ENCODE measurements at regions not wholly inside any gene's neighbourhood (a gene's known extent, or its start where the extent isn't known, plus 50 kb on each side); places are given as distances from the start of the nearest gene placed in this dataset.

- no peak overlapping the region for H3K4me2 ChIP-seq (ENCODE audit: low read length)
- H3K14ac ChIP-seq (ENCODE audit: low read length): no peak overlapping the region
- no peak overlapping the region for H3K23ac ChIP-seq (ENCODE audit: low read length)
- H3K4ac ChIP-seq (ENCODE audit: low read depth, low read length): no peak overlapping the region
- no peaks in the 10 kb centered on the region for H3K79me2 ChIP-seq (ENCODE audit: control insufficient read depth, insufficient read depth, low read length, poor library complexity)
- H2BK12ac ChIP-seq (ENCODE audit: low read length): no peak overlapping the region
- H4K91ac ChIP-seq (ENCODE audit: low read depth, low read length): no peak overlapping the region
- no CpG with 5 or more reads among the region's 5 CpGs for WGBS (ENCODE audit: extremely low coverage, insufficient coverage, insufficient read length)
- no peaks in the 10 kb centered on the region for H3K4me1 ChIP-seq (ENCODE audit: control insufficient read depth in 1 of 2, insufficient read depth in 2 of 2, low read length in 2 of 2)
- H3K27me3 ChIP-seq (ENCODE audit: insufficient read depth, low read length): no peaks in the 10 kb centered on the region
- no peak overlapping the region for H3K18ac ChIP-seq (ENCODE audit: low read length)
- H3K36me3 ChIP-seq (ENCODE audit: control insufficient read depth in 1 of 2, insufficient read depth in 2 of 2, low read length in 2 of 2): no peaks in the 10 kb centered on the region
- H3K4me3 ChIP-seq (ENCODE audit: low read depth, low read length): no peak overlapping the region
- no peak overlapping the region for H3K9ac ChIP-seq (ENCODE audit: low read length)
- H2BK120ac ChIP-seq (ENCODE audit: insufficient read depth, low read length, poor library complexity): no peak overlapping the region
- H3K79me1 ChIP-seq (ENCODE audit: low read length): no peaks in the 10 kb centered on the region
- H4K12ac ChIP-seq (ENCODE audit: low read depth, low read length): no peak overlapping the region
- H3K9me3 ChIP-seq (ENCODE audit: insufficient read depth, low read depth, low read length): no peaks in the 10 kb centered on the region
- H2AFZ ChIP-seq (ENCODE audit: insufficient read depth, low read length, poor library complexity): no peak overlapping the region
- no peak overlapping the region for H2AK5ac ChIP-seq (ENCODE audit: low read length)
- H2BK5ac ChIP-seq (ENCODE audit: low read depth, low read length, poor library complexity): no peak overlapping the region
- DNase-seq: no peak
- H4K8ac ChIP-seq (ENCODE audit: low read depth, low read length): no peak overlapping the region
- no peak overlapping the region for H3K27ac ChIP-seq (ENCODE audit: low read depth, low read length)
Measured at GRCh38 chr15:95146481-95146880, 915.1 kb downstream of the MCTP2 start.

DNA sequence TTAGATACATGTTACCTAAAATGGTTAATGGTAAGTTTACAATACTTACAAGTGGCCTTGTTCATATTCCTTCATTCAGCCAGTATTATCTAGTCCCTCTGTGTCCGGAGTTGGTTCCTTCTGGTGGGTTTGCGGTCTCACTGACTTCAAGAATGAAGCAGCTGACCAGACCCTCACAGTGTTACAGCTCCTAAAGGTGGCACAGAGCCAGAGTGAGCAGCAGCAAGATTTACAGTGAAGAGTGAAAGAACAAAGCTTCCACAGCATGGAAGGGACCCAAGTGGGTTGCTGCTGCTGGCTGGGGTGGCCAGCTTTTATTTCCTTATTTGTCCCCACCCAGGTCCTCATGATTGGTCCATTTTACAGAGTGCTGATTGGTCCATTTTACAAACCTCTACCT is 916.8 kb downstream of the MCTP2 start:
- H3K4ac ChIP-seq (ENCODE audit: low read depth, low read length): no peak overlapping the region
- no CpG with 5 or more reads among the region's 2 CpGs for WGBS (ENCODE audit: extremely low coverage, insufficient coverage, insufficient read length)

DNA sequence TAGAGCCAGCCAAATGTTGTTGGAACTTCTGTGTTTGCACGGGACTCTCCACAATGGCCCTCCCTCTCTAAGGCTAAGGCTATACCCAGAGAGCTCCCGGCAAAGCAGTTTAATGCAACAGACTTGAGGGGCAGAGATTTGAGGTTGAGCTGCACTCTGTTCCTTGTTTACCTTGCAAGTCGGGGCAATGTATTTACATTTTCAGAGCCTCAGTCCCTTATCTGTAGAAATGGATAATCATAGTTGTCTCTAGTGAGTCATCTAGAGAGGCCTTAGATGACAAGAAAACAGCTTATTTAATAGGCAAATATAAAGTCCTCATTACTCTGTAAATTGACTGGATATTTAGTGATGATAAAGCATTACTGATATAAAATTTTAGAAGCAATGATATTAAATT is 917.7 kb downstream of the MCTP2 start:
- H2BK5ac ChIP-seq (ENCODE audit: low read depth, low read length, poor library complexity): no peak overlapping the region
- H3K4me1 ChIP-seq (ENCODE audit: control insufficient read depth in 1 of 2, insufficient read depth in 2 of 2, low read length in 2 of 2): no peaks in the 10 kb centered on the region
- H3K4me2 ChIP-seq (ENCODE audit: low read length): no peak overlapping the region
- no peak overlapping the region for H3K9ac ChIP-seq (ENCODE audit: low read length)
- H3K23ac ChIP-seq (ENCODE audit: low read length): no peak overlapping the region
- no peak overlapping the region for H3K4me3 ChIP-seq (ENCODE audit: low read depth, low read length)
- no peaks in the 10 kb centered on the region for H3K9me3 ChIP-seq (ENCODE audit: insufficient read depth, low read depth, low read length)
- no peak for DNase-seq
- H3K27ac ChIP-seq (ENCODE audit: low read depth, low read length): no peak overlapping the region
- no peak overlapping the region for H3K4ac ChIP-seq (ENCODE audit: low read depth, low read length)
- H3K27me3 ChIP-seq (ENCODE audit: insufficient read depth, low read length): no peaks in the 10 kb centered on the region
- no peak overlapping the region for H4K8ac ChIP-seq (ENCODE audit: low read depth, low read length)
- no peaks in the 10 kb centered on the region for H3K36me3 ChIP-seq (ENCODE audit: control insufficient read depth in 1 of 2, insufficient read depth in 2 of 2, low read length in 2 of 2)
- no peak overlapping the region for H2BK120ac ChIP-seq (ENCODE audit: insufficient read depth, low read length, poor library complexity)
- H3K79me2 ChIP-seq (ENCODE audit: control insufficient read depth, insufficient read depth, low read length, poor library complexity): no peaks in the 10 kb centered on the region
- no peak overlapping the region for H4K91ac ChIP-seq (ENCODE audit: low read depth, low read length)
- no peak overlapping the region for H4K12ac ChIP-seq (ENCODE audit: low read depth, low read length)
- no peak overlapping the region for H3K18ac ChIP-seq (ENCODE audit: low read length)
- no peak overlapping the region for H2AK5ac ChIP-seq (ENCODE audit: low read length)
- H3K14ac ChIP-seq (ENCODE audit: low read length): no peak overlapping the region
- no CpG with 5 or more reads among the region's 3 CpGs for WGBS (ENCODE audit: extremely low coverage, insufficient coverage, insufficient read length)
- H2BK12ac ChIP-seq (ENCODE audit: low read length): no peak overlapping the region
- no peak overlapping the region for H2AFZ ChIP-seq (ENCODE audit: insufficient read depth, low read length, poor library complexity)
- no peaks in the 10 kb centered on the region for H3K79me1 ChIP-seq (ENCODE audit: low read length)

More for the DNA sequence above, 916.8 kb downstream of the MCTP2 start:
- Histone ChIP-seq H3K79me2 (ENCODE audit: control insufficient read depth, insufficient read depth, low read length, poor library complexity) (no peaks in the 10 kb centered on the region), H3K14ac (ENCODE audit: low read length) (no peak overlapping the region), H3K4me1 (ENCODE audit: control insufficient read depth in 1 of 2, insufficient read depth in 2 of 2, low read length in 2 of 2) (no peaks in the 10 kb centered on the region), H2BK5ac (ENCODE audit: low read depth, low read length, poor library complexity) (no peak overlapping the region), H3K4me3 (ENCODE audit: low read depth, low read length) (no peak overlapping the region), H3K36me3 (ENCODE audit: control insufficient read depth in 1 of 2, insufficient read depth in 2 of 2, low read length in 2 of 2) (no peaks in the 10 kb centered on the region), H4K91ac (ENCODE audit: low read depth, low read length) (no peak overlapping the region), H2AFZ (ENCODE audit: insufficient read depth, low read length, poor library complexity) (no peak overlapping the region), H2BK12ac (ENCODE audit: low read length) (no peak overlapping the region), H3K18ac (ENCODE audit: low read length) (no peak overlapping the region), H3K23ac (ENCODE audit: low read length) (no peak overlapping the region), H2AK5ac (ENCODE audit: low read length) (no peak overlapping the region), H3K4me2 (ENCODE audit: low read length) (no peak overlapping the region), H3K27me3 (ENCODE audit: insufficient read depth, low read length) (no peaks in the 10 kb centered on the region), H3K27ac (ENCODE audit: low read depth, low read length) (no peak overlapping the region), H4K12ac (ENCODE audit: low read depth, low read length) (no peak overlapping the region), H3K79me1 (ENCODE audit: low read length) (no peaks in the 10 kb centered on the region), H3K9me3 (ENCODE audit: insufficient read depth, low read depth, low read length) (no peaks in the 10 kb centered on the region), H4K8ac (ENCODE audit: low read depth, low read length) (no peak overlapping the region), H3K9ac (ENCODE audit: low read length) (no peak overlapping the region), H2BK120ac (ENCODE audit: insufficient read depth, low read length, poor library complexity) (no peak overlapping the region)
- DNase-seq: no peak

GRCh38 chr15:95149771-95150170 is 918.4 kb downstream of the MCTP2 start:
- H3K4me2 ChIP-seq (ENCODE audit: low read length): no peak overlapping the region
- H3K23ac ChIP-seq (ENCODE audit: low read length): no peak overlapping the region
- no peaks in the 10 kb centered on the region for H3K9me3 ChIP-seq (ENCODE audit: insufficient read depth, low read depth, low read length)
- H3K4me3 ChIP-seq (ENCODE audit: low read depth, low read length): no peak overlapping the region
- H3K4me1 ChIP-seq (ENCODE audit: control insufficient read depth in 1 of 2, insufficient read depth in 2 of 2, low read length in 2 of 2): no peaks in the 10 kb centered on the region
- no peak overlapping the region for H2AK5ac ChIP-seq (ENCODE audit: low read length)
- H2BK5ac ChIP-seq (ENCODE audit: low read depth, low read length, poor library complexity): no peak overlapping the region
- no peak overlapping the region for H4K12ac ChIP-seq (ENCODE audit: low read depth, low read length)
- no peak overlapping the region for H2BK12ac ChIP-seq (ENCODE audit: low read length)
- H2BK120ac ChIP-seq (ENCODE audit: insufficient read depth, low read length, poor library complexity): no peak overlapping the region
- H3K14ac ChIP-seq (ENCODE audit: low read length): no peak overlapping the region
- H4K91ac ChIP-seq (ENCODE audit: low read depth, low read length): no peak overlapping the region
- H3K79me2 ChIP-seq (ENCODE audit: control insufficient read depth, insufficient read depth, low read length, poor library complexity): no peaks in the 10 kb centered on the region
- H3K4ac ChIP-seq (ENCODE audit: low read depth, low read length): no peak overlapping the region
- no peak overlapping the region for H3K9ac ChIP-seq (ENCODE audit: low read length)
- no peaks in the 10 kb centered on the region for H3K27me3 ChIP-seq (ENCODE audit: insufficient read depth, low read length)
- no peak overlapping the region for H4K8ac ChIP-seq (ENCODE audit: low read depth, low read length)
- H2AFZ ChIP-seq (ENCODE audit: insufficient read depth, low read length, poor library complexity): no peak overlapping the region
- no peak overlapping the region for H3K27ac ChIP-seq (ENCODE audit: low read depth, low read length)
- no peaks in the 10 kb centered on the region for H3K79me1 ChIP-seq (ENCODE audit: low read length)
- H3K36me3 ChIP-seq (ENCODE audit: control insufficient read depth in 1 of 2, insufficient read depth in 2 of 2, low read length in 2 of 2): no peaks in the 10 kb centered on the region
- H3K18ac ChIP-seq (ENCODE audit: low read length): no peak overlapping the region
- no peak for DNase-seq

All from trophoblast cell (in vitro differentiated cells and primary cell).